ENCODE measurements at regions not wholly inside any gene's neighbourhood (a gene's known extent, or its start where the extent isn't known, plus 50 kb on each side); places are given as distances from the start of the nearest gene placed in this dataset.

- ATAC-seq: no peak
- Histone ChIP-seq H3K4me3 (replicated peaks in 1 of 3; ENCODE audit: insufficient read depth in 1 of 3, low read depth in 2 of 3, low read length in 3 of 3) (no peak overlapping the region), H3K27ac (ENCODE audit: extremely low read length, insufficient read depth, low read length) (no peak overlapping the region), H3K9ac (ENCODE audit: insufficient read depth, low read depth, low read length) (no peak overlapping the region), H3K27me3 (ENCODE audit: control insufficient read depth in 1 of 2, insufficient read depth in 2 of 2, low read length in 2 of 2) (peaks cover 0 to 14% of the 10 kb centered on the region in 2 experiments; a peak in 3 of 5 replicates), H3K36me3 (replicated peaks in 1 of 2; ENCODE audit: control insufficient read depth in 1 of 2, insufficient read depth in 2 of 2, low read length in 2 of 2) (no peaks in the 10 kb centered on the region), H3K9me3 (ENCODE audit: low read length) (no peaks in the 10 kb centered on the region), H4K20me1 (ENCODE audit: insufficient read depth, low read length) (no peaks in the 10 kb centered on the region), H3K79me2 (ENCODE audit: insufficient read depth, low read length) (no peaks in the 10 kb centered on the region), H3K4me1 (ENCODE audit: insufficient read depth, low read length) (no peaks in the 10 kb centered on the region), H2AFZ (ENCODE audit: low read length) (no peak overlapping the region), H3K4me2 (ENCODE audit: low read depth, low read length) (no peak overlapping the region)
- ChIA-PET CTCF (ENCODE audit: low intra/inter-chr PET ratio, low total read pairs) (no interaction called here), POLR2A (no interaction called here)
- BruUV-seq (replicated peaks): no TSS peak
- FAIRE-seq: no peak
- no peak for DNase-seq (ENCODE audit: low spot score)
- 5% methylated on average over 3 of the region's 4 CpGs for WGBS (ENCODE audit: low lambda C conversion rate)
- intact Hi-C loops (cut with micrococcal nuclease; ENCODE audit: unreplicated experiment) (no loop called here), in situ Hi-C loops (cut with HindIII; ENCODE audit: extremely low pct_ligation_motif_present, low pct_unique_long_range_greater_than_20kb) (no loop called here)
- TF ChIP-seq IKZF5 (CRISPR knock-in tag; IDR thresholded peaks at IDR 0.05) (no peak), SNRNP70 (IDR thresholded peaks at IDR 0.05; ENCODE audit: low read depth, low read length) (no peak), MEIS1 (CRISPR knock-in tag; IDR thresholded peaks at IDR 0.05; ENCODE audit: borderline replicate concordance) (no peak), DR1 (CRISPR knock-in tag; IDR thresholded peaks at IDR 0.05) (no peak), TAF1 (CRISPR knock-in tag; IDR thresholded peaks at IDR 0.05) (no peak), ARID5B (CRISPR knock-in tag; IDR thresholded peaks at IDR 0.05) (no peak), KLF15 (CRISPR knock-in tag; IDR thresholded peaks at IDR 0.05; ENCODE audit: borderline replicate concordance) (no peak), SSRP1 (CRISPR knock-in tag; IDR thresholded peaks at IDR 0.05) (no peak), ZNF274 (CRISPR knock-in tag; IDR thresholded peaks at IDR 0.05) (no peak), KLF16 (CRISPR knock-in tag; IDR thresholded peaks at IDR 0.05) (no peak), BORCS8-MEF2B (CRISPR knock-in tag; IDR thresholded peaks at IDR 0.05) (no peak), ZNF891 (CRISPR knock-in tag; IDR thresholded peaks at IDR 0.05) (no peak), ZNF512B (CRISPR knock-in tag; IDR thresholded peaks at IDR 0.05; ENCODE audit: borderline replicate concordance) (no peak)
- TF ChIP-seq, protein P1, sequence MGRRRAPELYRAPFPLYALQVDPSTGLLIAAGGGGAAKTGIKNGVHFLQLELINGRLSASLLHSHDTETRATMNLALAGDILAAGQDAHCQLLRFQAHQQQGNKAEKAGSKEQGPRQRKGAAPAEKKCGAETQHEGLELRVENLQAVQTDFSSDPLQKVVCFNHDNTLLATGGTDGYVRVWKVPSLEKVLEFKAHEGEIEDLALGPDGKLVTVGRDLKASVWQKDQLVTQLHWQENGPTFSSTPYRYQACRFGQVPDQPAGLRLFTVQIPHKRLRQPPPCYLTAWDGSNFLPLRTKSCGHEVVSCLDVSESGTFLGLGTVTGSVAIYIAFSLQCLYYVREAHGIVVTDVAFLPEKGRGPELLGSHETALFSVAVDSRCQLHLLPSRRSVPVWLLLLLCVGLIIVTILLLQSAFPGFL (CRISPR knock-in tag; IDR thresholded peaks at IDR 0.05): no peak
- TF ChIP-seq, protein P2, sequence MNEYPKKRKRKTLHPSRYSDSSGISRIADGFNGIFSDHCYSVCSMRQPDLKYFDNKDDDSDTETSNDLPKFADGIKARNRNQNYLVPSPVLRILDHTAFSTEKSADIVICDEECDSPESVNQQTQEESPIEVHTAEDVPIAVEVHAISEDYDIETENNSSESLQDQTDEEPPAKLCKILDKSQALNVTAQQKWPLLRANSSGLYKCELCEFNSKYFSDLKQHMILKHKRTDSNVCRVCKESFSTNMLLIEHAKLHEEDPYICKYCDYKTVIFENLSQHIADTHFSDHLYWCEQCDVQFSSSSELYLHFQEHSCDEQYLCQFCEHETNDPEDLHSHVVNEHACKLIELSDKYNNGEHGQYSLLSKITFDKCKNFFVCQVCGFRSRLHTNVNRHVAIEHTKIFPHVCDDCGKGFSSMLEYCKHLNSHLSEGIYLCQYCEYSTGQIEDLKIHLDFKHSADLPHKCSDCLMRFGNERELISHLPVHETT (CRISPR knock-in tag; conservative IDR thresholded peaks at IDR 0.05): no peak
Observed at GRCh38 chr22:22763512-22763911, 119.1 kb downstream of the GGTLC2 start.

Measured in HepG2 (cell line).